Body of pancreas (tissue), 4 donors: ENCODE measurements at regions not wholly inside any gene's neighbourhood (a gene's known extent, or its start where the extent isn't known, plus 50 kb on each side); places are given as distances from the start of the nearest gene placed in this dataset.
A peak's percentile ranks its signal among the peaks of the same experiment; 100 is the strongest.

Source experiments
- ATAC-seq: fragments of 150-250 bp; one replicate; pipeline ENCODE4 v1.9.1; 2016
- DNase-seq, 4 donors: peaks; one replicate each; pipeline ENCODE4 v3.0.0-alpha.2; 2019
- H3K27ac ChIP-seq, 4 donors: fragments of 200-600 bp; sonication (generic); 1 replicate in 3 of 4; 2 replicates in 1 of 4; pipeline versions ENCODE4 v1.5.1 to v1.6.1; 2016 to 2019; ENCODE audit warnings: mild to moderate bottlenecking in 1 of 4, mixed read lengths in 1 of 4, moderate library complexity in 1 of 4
- H3K27me3 ChIP-seq, 2 donors: fragments of 200-600 bp; sonication (generic); one replicate each; pipeline ENCODE4 v1.6.0; 2016; ENCODE audit warnings: mild to moderate bottlenecking in 1 of 2
- H3K36me3 ChIP-seq, 2 donors: fragments of 200-600 bp; sonication (generic); replicated peaks in 1 of 2; 2 replicates each; pipeline ENCODE4 v1.5.1; 2016; ENCODE audit warnings: low read depth in 2 of 2; ENCODE audit not compliant: insufficient read depth in 1 of 2
- H3K4me1 ChIP-seq: fragments of 200-600 bp; sonication (generic); one replicate; pipeline ENCODE4 v1.6.0; 2016
- H3K4me3 ChIP-seq, 2 donors: fragments of 200-600 bp; sonication (generic); 1 replicate in 1 of 2; 2 replicates in 1 of 2; pipeline ENCODE4 v1.5.1; 2016 to 2019
- H3K9me3 ChIP-seq, 3 donors: fragments of 200-600 bp; sonication (generic); 1 replicate in 2 of 3; 2 replicates in 1 of 3; pipeline ENCODE4 v1.5.1; 2016
- CTCF ChIP-seq, 7 experiments: fragments of 450-650 bp in 4 of 7; fragments of 200-600 bp in 3 of 7; sonication (generic) in 3 of 7; IDR thresholded peaks; one replicate each; pipeline ENCODE4 v1.5.1; 2016 to 2019; ENCODE audit warnings: antibody characterized with exemption in 7 of 7
- POLR2A ChIP-seq, 3 donors: fragments of 450-650 bp; IDR thresholded peaks; one replicate each; pipeline ENCODE4 v1.6.1; 2016; ENCODE audit warnings: antibody characterized with exemption in 3 of 3, mild to moderate bottlenecking in 2 of 3
- WGBS, 2 donors: methylation state at CpG; one replicate each; pipeline ENCODE4 v1.1.5; 2017; 5-methylcytosine and 5-hydroxymethylcytosine counted together
- intact Hi-C: fragments of 100-400 bp; cut with DNase I; formaldehyde crosslinking; loops from one replicate; pipeline ENCODE4 v1.15.1; 2023

GRCh38 chr3:72081471-72082185 lies 296.7 kb upstream of the PROK2 start:
- intact Hi-C loops, result no loop called here
- H3K4me3 ChIP-seq, result no peak overlapping the region
- ATAC-seq, result no peak

GRCh38 chr3:72080800-72081199 lies 295.9 kb upstream of the PROK2 start:
- TF ChIP-seq POLR2A (IDR thresholded peaks at IDR 0.05) (no peak), CTCF (IDR thresholded peaks at IDR 0.05) (no peak)
- ATAC-seq (no peak), DNase-seq (no peak)
- intact Hi-C loops, result no loop called here
- Histone ChIP-seq H3K36me3 (no peaks in the 10 kb centered on the region), H3K4me1 (no peaks in the 10 kb centered on the region), H3K4me3 (no peak overlapping the region), H3K9me3 (no peaks in the 10 kb centered on the region), H3K27me3 (no peaks in the 10 kb centered on the region), H3K27ac (no peak overlapping the region)
- WGBS, 2 donors, result 64 to 72% methylated on average over 5 of the region's 5 CpGs

More at GRCh38 chr3:72081471-72082185, 296.7 kb upstream of the PROK2 start:
- WGBS, 2 donors, result 78 to 85% methylated on average over 6 of the region's 6 CpGs
- no peak for TF ChIP-seq CTCF (IDR thresholded peaks at IDR 0.05)
- TF ChIP-seq POLR2A (IDR thresholded peaks at IDR 0.05), result no peak
- H3K27ac ChIP-seq, result peak overlapping the region in 1 of 4 donors; percentile 8
- no peaks in the 10 kb centered on the region for H3K27me3 ChIP-seq
- no peaks in the 10 kb centered on the region for H3K4me1 ChIP-seq
- no peaks in the 10 kb centered on the region for H3K36me3 ChIP-seq
- DNase-seq, result no peak
- no peaks in the 10 kb centered on the region for H3K9me3 ChIP-seq

GRCh38 chr3:72080095-72080494 lies 295.1 kb upstream of the PROK2 start:
- ATAC-seq, result no peak
- Histone ChIP-seq H3K27me3 (no peaks in the 10 kb centered on the region), H3K9me3 (no peaks in the 10 kb centered on the region), H3K36me3 (no peaks in the 10 kb centered on the region), H3K4me1 (no peaks in the 10 kb centered on the region), H3K27ac (no peak overlapping the region), H3K4me3 (no peak overlapping the region)
- WGBS, 2 donors, result 80 to 82% methylated on average over 3 of the region's 3 CpGs
- intact Hi-C loops, result no loop called here
- TF ChIP-seq CTCF (IDR thresholded peaks at IDR 0.05) (no peak), POLR2A (IDR thresholded peaks at IDR 0.05) (no peak)
- DNase-seq, result no peak

- ATAC-seq, result no peak
Observed at GRCh38 chr3:72079369-72079872, 294.5 kb upstream of the PROK2 start.

More at GRCh38 chr3:72079369-72079872, 294.5 kb upstream of the PROK2 start:
- Histone ChIP-seq H3K27ac (no peak overlapping the region), H3K4me1 (no peaks in the 10 kb centered on the region), H3K4me3 (no peak overlapping the region), H3K9me3 (no peaks in the 10 kb centered on the region), H3K36me3 (no peaks in the 10 kb centered on the region), H3K27me3 (no peaks in the 10 kb centered on the region)
- 68 to 86% methylated on average over 2 of the region's 2 CpGs for WGBS, 2 donors
- no peak for DNase-seq
- TF ChIP-seq POLR2A (IDR thresholded peaks at IDR 0.05), result no peak
- no peak for TF ChIP-seq CTCF (IDR thresholded peaks at IDR 0.05)
- intact Hi-C loops, result no loop called here
